ENCODE measurements at regions not wholly inside any gene's neighbourhood (a gene's known extent, or its start where the extent isn't known, plus 50 kb on each side); places are given as distances from the start of the nearest gene placed in this dataset.
"Not testable (repeated sequence)": the region's sequence is repeated elsewhere in the genome, so short reads cannot be mapped to it uniquely, and the experiment has no call there.

GRCh38 chr20:19872001-19872400, 113.9 kb downstream of the RIN2 start:
- DNase-seq, result no peak
- H3K36me3 Mint-ChIP-seq (ENCODE audit: insufficient read depth), result no peaks in the 10 kb centered on the region
- H3K27me3 Mint-ChIP-seq (ENCODE audit: low read depth), result peaks cover 1% of the 10 kb centered on the region
- ATAC-seq, result no peak
- H3K4me1 Mint-ChIP-seq (ENCODE audit: low read depth), result no peaks in the 10 kb centered on the region
- no peaks in the 10 kb centered on the region for H3K9me3 Mint-ChIP-seq
- no peak overlapping the region for H3K4me3 Mint-ChIP-seq

DNA sequence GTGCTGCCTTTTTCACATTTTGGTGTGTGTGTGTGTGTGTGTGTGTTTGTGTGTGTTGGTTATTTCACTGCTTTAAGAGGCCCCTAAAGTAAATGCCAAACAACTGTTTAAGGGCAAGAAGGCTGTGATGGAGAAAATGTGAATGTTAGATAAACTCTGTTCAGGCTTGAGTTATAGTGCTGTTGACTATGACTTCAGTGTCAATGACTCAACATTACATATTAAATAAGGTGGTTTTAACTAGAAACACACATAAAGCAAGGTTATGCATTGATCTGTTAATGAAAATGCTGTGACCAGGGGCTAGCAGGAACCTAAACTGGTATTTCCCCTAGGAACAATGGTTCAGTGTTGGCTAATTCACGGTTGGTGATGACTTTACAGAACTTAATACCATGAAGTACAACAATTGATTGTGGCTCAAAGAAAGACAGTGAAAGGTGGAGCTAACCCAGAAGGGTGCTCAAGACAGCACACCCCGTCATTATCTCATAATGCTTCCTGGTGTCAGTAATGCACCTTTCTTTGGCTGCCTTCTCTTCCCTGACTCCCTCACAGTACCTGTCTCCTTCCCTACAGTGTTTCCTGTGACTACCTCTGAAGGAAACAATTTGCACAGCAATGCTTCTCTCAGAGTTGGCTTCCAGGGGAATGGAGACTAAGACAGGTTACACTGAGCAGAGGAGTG, 116.1 kb downstream of the RIN2 start:
- no peak overlapping the region for H3K4me3 Mint-ChIP-seq
- H3K36me3 Mint-ChIP-seq (ENCODE audit: insufficient read depth), result no peaks in the 10 kb centered on the region
- ATAC-seq (no peak), DNase-seq (no peak)
- no peaks in the 10 kb centered on the region for H3K4me1 Mint-ChIP-seq (ENCODE audit: low read depth)
- no peaks in the 10 kb centered on the region for H3K9me3 Mint-ChIP-seq
- H3K27me3 Mint-ChIP-seq (ENCODE audit: low read depth), result peaks cover 1% of the 10 kb centered on the region

GRCh38 chr20:19875376-19876221, 117.5 kb downstream of the RIN2 start:
- Mint-ChIP-seq H3K9me3 (no peaks in the 10 kb centered on the region), H3K4me3 (no peak overlapping the region), H3K36me3 (ENCODE audit: insufficient read depth) (no peaks in the 10 kb centered on the region), H3K27me3 (ENCODE audit: low read depth) (peaks cover 1% of the 10 kb centered on the region), H3K4me1 (ENCODE audit: low read depth) (no peaks in the 10 kb centered on the region)
- no peak for ATAC-seq
- no peak for DNase-seq

DNA sequence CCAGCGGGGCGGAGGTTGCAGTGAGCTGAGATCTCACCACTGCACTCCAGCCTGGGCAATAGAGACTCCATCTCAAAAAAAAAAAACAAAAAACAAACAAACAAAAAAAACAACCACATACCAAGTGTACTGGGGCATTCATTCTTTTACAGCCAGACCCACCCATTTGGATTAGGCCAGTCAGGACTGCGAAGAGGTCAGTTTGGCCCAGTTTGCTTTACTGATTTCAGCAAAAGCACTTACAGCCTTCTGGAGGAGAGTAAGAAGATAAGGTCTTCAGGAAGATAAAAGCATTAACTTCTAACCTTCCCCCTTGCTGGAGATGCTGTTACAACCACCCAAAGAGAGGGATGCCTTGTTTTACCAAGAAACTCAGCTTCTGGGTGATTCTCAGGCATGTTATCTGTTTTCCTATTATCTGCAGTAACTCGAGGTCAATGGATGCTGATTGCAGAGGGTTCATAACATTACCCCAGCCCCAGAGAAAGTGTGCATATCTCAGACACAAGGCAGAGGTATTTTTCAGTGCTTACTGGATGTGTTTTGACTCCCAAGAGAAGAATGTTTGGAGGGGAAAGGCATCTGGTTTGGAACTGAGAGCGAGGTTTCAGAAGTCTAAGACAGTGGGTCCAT, 118.9 kb downstream of the RIN2 start:
- peaks cover 1% of the 10 kb centered on the region for H3K27me3 Mint-ChIP-seq (ENCODE audit: low read depth)
- ATAC-seq (no peak), DNase-seq (no peak)
- H3K4me3 Mint-ChIP-seq, result no peak overlapping the region
- H3K4me1 Mint-ChIP-seq (ENCODE audit: low read depth), result no peaks in the 10 kb centered on the region
- no peaks in the 10 kb centered on the region for H3K36me3 Mint-ChIP-seq (ENCODE audit: insufficient read depth)
- H3K9me3 Mint-ChIP-seq, result no peaks in the 10 kb centered on the region

DNA sequence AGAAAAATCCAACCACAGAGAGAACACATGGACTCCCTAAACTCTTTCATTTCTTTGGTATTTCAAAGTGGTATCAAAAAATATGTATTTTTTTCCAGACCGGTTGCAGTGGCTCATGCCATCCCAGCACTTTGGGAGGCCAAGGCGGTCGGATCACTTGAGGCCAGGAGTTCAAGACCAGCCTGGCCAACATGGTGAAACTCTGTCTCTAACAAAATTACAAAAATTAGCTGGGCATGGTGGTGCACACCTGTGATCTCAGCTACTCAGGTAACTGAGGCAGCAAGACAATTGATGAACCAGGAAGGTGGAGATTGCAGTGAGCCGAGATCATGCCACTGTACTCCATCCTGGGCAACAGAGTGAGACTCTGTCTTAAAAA, 121.8 kb downstream of the RIN2 start:
- H3K9me3 Mint-ChIP-seq; H3K4me1 Mint-ChIP-seq (ENCODE audit: low read depth): not testable (repeated sequence)

DNA sequence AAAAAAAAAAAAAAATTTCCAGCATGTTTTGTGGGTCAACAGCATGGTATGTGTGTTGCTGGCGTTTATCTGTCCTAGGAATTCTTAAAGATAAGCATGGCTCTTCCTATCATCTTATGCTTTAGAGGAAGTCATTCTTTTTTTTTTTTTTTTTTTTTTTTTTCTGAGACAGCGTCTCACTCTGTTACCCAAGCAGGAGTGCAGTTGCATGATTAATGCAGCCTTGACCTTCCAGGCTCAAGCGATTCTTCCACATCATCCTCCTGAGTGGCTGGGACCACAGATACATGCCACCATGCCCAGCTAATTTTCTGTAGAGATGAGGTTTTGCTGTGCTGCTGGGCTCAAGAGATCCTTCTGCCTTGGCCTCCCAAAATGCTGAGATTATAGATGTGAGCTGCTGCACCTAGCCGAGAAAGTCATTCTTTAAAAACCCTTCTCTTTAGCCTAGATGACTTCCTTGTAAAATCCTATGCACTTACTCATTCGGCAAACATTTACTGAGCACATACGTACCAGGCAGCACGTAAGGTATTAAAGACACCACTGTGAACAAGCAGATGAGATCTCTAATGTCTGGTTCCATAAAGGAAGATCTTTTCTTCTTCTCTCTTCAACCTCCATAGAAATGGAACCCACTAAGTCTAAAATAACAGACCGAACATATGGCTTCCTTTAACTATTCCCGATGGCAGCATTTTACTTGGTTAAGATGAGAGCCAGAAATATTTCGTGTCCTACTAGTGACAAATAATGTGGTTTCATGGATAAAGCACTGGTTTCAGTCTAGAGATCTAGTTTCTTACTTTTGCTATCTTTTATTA, 122.4 kb downstream of the RIN2 start:
- Mint-ChIP-seq H3K27me3 (ENCODE audit: low read depth) (peaks cover 1% of the 10 kb centered on the region), H3K36me3 (ENCODE audit: insufficient read depth) (no peaks in the 10 kb centered on the region), H3K9me3 (no peaks in the 10 kb centered on the region), H3K4me3 (no peak overlapping the region), H3K4me1 (ENCODE audit: low read depth) (no peaks in the 10 kb centered on the region)
- DNase-seq, result no peak
- ATAC-seq, result no peak

More for the DNA sequence above, 121.8 kb downstream of the RIN2 start:
- not testable (repeated sequence) for DNase-seq; H3K27me3 Mint-ChIP-seq (ENCODE audit: low read depth); H3K36me3 Mint-ChIP-seq (ENCODE audit: insufficient read depth); H3K4me3 Mint-ChIP-seq; ATAC-seq

GRCh38 chr20:19881080-19881840, 123.2 kb downstream of the RIN2 start:
- H3K4me3 Mint-ChIP-seq, result no peak overlapping the region

GRCh38 chr20:19881990-19882389, 123.9 kb downstream of the RIN2 start:
- H3K9me3 Mint-ChIP-seq, result no peaks in the 10 kb centered on the region
- no peak overlapping the region for H3K4me3 Mint-ChIP-seq
- no peaks in the 10 kb centered on the region for H3K4me1 Mint-ChIP-seq (ENCODE audit: low read depth)
- DNase-seq (no peak), ATAC-seq (no peak)
- peaks cover 3% of the 10 kb centered on the region for H3K27me3 Mint-ChIP-seq (ENCODE audit: low read depth)
- no peaks in the 10 kb centered on the region for H3K36me3 Mint-ChIP-seq (ENCODE audit: insufficient read depth)

More at GRCh38 chr20:19881080-19881840, 123.2 kb downstream of the RIN2 start:
- Mint-ChIP-seq H3K36me3 (ENCODE audit: insufficient read depth) (no peaks in the 10 kb centered on the region), H3K27me3 (ENCODE audit: low read depth) (peaks cover 1% of the 10 kb centered on the region), H3K4me1 (ENCODE audit: low read depth) (no peaks in the 10 kb centered on the region), H3K9me3 (no peaks in the 10 kb centered on the region)
- DNase-seq (no peak), ATAC-seq (no peak)

GRCh38 chr20:19882446-19882845, 124.4 kb downstream of the RIN2 start:
- H3K4me3 Mint-ChIP-seq, result no peak overlapping the region
- no peaks in the 10 kb centered on the region for H3K36me3 Mint-ChIP-seq (ENCODE audit: insufficient read depth)
- no peak for ATAC-seq
- DNase-seq, result no peak
- H3K27me3 Mint-ChIP-seq (ENCODE audit: low read depth), result peaks cover 3% of the 10 kb centered on the region
- no peaks in the 10 kb centered on the region for H3K9me3 Mint-ChIP-seq
- H3K4me1 Mint-ChIP-seq (ENCODE audit: low read depth), result no peaks in the 10 kb centered on the region

- H3K27me3 Mint-ChIP-seq (ENCODE audit: low read depth), result peaks cover 6% of the 10 kb centered on the region
- H3K4me3 Mint-ChIP-seq, result no peak overlapping the region
- H3K4me1 Mint-ChIP-seq (ENCODE audit: low read depth), result no peaks in the 10 kb centered on the region
- no peaks in the 10 kb centered on the region for H3K36me3 Mint-ChIP-seq (ENCODE audit: insufficient read depth)
- ATAC-seq (no peak), DNase-seq (no peak)
- H3K9me3 Mint-ChIP-seq, result no peaks in the 10 kb centered on the region
Observed at GRCh38 chr20:19883501-19883900, 125.4 kb downstream of the RIN2 start.

- ATAC-seq (no peak), DNase-seq (no peak)
- Mint-ChIP-seq H3K4me1 (ENCODE audit: low read depth) (no peaks in the 10 kb centered on the region), H3K9me3 (no peaks in the 10 kb centered on the region), H3K36me3 (ENCODE audit: insufficient read depth) (no peaks in the 10 kb centered on the region), H3K4me3 (no peak overlapping the region), H3K27me3 (ENCODE audit: low read depth) (peaks cover 24% of the 10 kb centered on the region)
Observed at GRCh38 chr20:19885594-19885938, 127.5 kb downstream of the RIN2 start.

DNA sequence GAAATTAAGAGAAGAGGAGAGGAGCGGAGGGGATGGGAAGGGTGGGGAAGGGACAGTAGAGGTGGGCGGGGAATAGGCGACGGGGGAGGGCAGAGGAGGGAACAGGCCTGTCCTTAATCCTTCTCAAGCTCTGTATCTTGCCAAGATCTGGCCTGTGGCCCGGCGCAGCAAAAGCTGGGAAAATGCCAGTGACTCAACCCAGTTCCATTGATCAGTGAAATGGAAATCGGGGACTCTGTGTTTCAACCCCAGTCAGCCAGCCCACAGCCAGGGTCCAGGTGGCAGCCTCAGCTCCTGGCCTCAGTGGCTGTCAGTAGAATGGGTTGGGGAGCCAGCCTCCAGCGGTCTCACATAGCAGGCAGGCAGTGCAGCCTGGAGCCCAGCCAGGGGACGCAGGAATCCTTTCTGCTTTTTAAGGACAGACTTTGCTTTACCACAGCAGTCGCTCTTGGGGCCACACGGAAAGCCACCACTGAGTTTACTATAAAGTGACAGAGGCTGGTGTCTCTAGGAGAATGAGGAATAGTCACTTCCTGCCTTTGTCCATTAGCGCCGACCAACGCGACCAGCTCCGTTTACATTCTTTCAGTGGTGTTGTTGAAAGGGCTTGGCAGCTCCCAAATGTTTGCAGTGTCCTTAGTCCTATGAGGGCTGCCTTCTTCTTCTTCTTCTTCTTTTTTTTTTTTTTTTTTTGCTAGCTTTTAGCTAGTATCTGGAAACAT, 128.0 kb downstream of the RIN2 start:
- no peaks in the 10 kb centered on the region for H3K4me1 Mint-ChIP-seq (ENCODE audit: low read depth)
- peaks cover 27% of the 10 kb centered on the region for H3K27me3 Mint-ChIP-seq (ENCODE audit: low read depth)
- H3K36me3 Mint-ChIP-seq (ENCODE audit: insufficient read depth), result no peaks in the 10 kb centered on the region
- no peak for DNase-seq
- no peak overlapping the region for H3K4me3 Mint-ChIP-seq
- no peaks in the 10 kb centered on the region for H3K9me3 Mint-ChIP-seq
- ATAC-seq, result no peak

- H3K27me3 Mint-ChIP-seq (ENCODE audit: low read depth), result peaks cover 32% of the 10 kb centered on the region
- no peaks in the 10 kb centered on the region for H3K9me3 Mint-ChIP-seq
- ATAC-seq, result no peak
- no peak for DNase-seq
- no peaks in the 10 kb centered on the region for H3K4me1 Mint-ChIP-seq (ENCODE audit: low read depth)
- H3K4me3 Mint-ChIP-seq, result no peak overlapping the region
- H3K36me3 Mint-ChIP-seq (ENCODE audit: insufficient read depth), result no peaks in the 10 kb centered on the region
Observed at GRCh38 chr20:19886661-19887288, 128.7 kb downstream of the RIN2 start.
